Mucosa of descending colon (tissue), 3 donors: ENCODE measurements at regions not wholly inside any gene's neighbourhood (a gene's known extent, or its start where the extent isn't known, plus 50 kb on each side); places are given as distances from the start of the nearest gene placed in this dataset.

Experiments used
- ATAC-seq: fragments of 200-7000 bp; cut with Tn5 transposase; one replicate; pipeline ENCODE4 v1.9.1; 2020; ENCODE audit warnings: mild to moderate bottlenecking, moderate library complexity
- DNase-seq, 3 donors: peaks; one replicate each; pipeline ENCODE4 v3.0.0-alpha.2; 2020
- H3K36me3 ChIP-seq: fragments of 200-600 bp; one replicate; pipeline ENCODE4 v1.8.0; 2021; ENCODE audit warnings: low read depth, mild to moderate bottlenecking
- H3K4me1 ChIP-seq: fragments of 200-600 bp; one replicate; pipeline ENCODE4 v1.8.0; 2021; ENCODE audit warnings: low read depth, mild to moderate bottlenecking
- H3K4me3 ChIP-seq: fragments of 200-600 bp; one replicate; pipeline ENCODE4 v1.8.0; 2021; ENCODE audit warnings: mild to moderate bottlenecking
- H3K9me3 ChIP-seq: fragments of 200-600 bp; one replicate; pipeline ENCODE4 v1.8.0; 2021; ENCODE audit warnings: mild to moderate bottlenecking
- CTCF ChIP-seq: fragments of 200-600 bp; IDR thresholded peaks from one replicate; pipeline ENCODE4 v1.8.0; 2022; ENCODE audit warnings: antibody characterized with exemption, mild to moderate bottlenecking
- intact Hi-C, 2 donors: fragments of 100-400 bp; cut with DNase I in 1 of 2; cut with micrococcal nuclease in 1 of 2; formaldehyde crosslinking; loops; one replicate each; pipeline versions ENCODE4 v1.11.0 to v1.11.1; 2022; cut with DNase I, micrococcal nuclease
- donor health status: DM: no; HTN: no; CAD: no; lungs with moderate emphysema.
- donor health status: DM: no; HTN: no; CAD: no.
- donor health status: DM: no; HTN: yes; CAD: no.

GRCh38 chr9:1757186-1757585 is 258.0 kb upstream of the SMARCA2 start:
- no peak for ATAC-seq
- TF ChIP-seq CTCF = no peak
- no peak for DNase-seq
- Histone ChIP-seq H3K4me3 (no peak overlapping the region), H3K4me1 (no peaks in the 10 kb centered on the region), H3K9me3 (no peaks in the 10 kb centered on the region), H3K36me3 (no peaks in the 10 kb centered on the region)
- intact Hi-C loops = no loop called here

GRCh38 chr9:1759009-1759408 is 256.1 kb upstream of the SMARCA2 start:
- Histone ChIP-seq H3K9me3 (no peaks in the 10 kb centered on the region), H3K4me3 (no peak overlapping the region), H3K36me3 (no peaks in the 10 kb centered on the region), H3K4me1 (no peaks in the 10 kb centered on the region)
- no peak for ATAC-seq
- intact Hi-C loops = no loop called here
- peak in 1 of 3 donors; percentile 22 for DNase-seq
- no peak for TF ChIP-seq CTCF

GRCh38 chr9:1759771-1760300 is 255.3 kb upstream of the SMARCA2 start:
- intact Hi-C loops = no loop called here

DNA sequence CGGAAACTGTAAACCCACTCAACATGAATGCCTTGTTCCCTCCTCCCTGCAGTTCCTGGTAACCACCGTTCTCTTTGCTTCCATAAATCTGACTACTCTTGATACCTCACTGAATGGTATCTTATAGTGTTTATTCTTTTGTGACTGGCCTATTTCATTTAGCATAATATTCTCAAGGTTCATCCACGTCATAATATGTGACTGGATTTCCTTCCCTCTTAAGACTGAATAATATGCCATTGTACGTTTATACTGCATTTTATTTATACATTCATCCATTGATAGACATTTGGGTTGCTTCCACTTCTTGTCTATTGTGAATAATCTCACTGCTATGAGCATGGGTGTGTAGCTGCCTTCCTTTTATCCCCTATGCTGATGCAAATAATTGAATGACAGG is 253.3 kb upstream of the SMARCA2 start:
- DNase-seq (no peak), ATAC-seq (no peak)
- TF ChIP-seq CTCF = no peak
- Histone ChIP-seq H3K9me3 (no peaks in the 10 kb centered on the region), H3K4me1 (no peaks in the 10 kb centered on the region), H3K36me3 (no peaks in the 10 kb centered on the region), H3K4me3 (no peak overlapping the region)
- intact Hi-C loops = no loop called here

More at GRCh38 chr9:1759771-1760300, 255.3 kb upstream of the SMARCA2 start:
- ATAC-seq (no peak), DNase-seq (no peak)
- Histone ChIP-seq H3K9me3 (no peaks in the 10 kb centered on the region), H3K4me1 (no peaks in the 10 kb centered on the region), H3K36me3 (no peaks in the 10 kb centered on the region), H3K4me3 (no peak overlapping the region)
- no peak for TF ChIP-seq CTCF

- H3K9me3 ChIP-seq = no peaks in the 10 kb centered on the region
- intact Hi-C loops = no loop called here
- no peak for TF ChIP-seq CTCF
- ATAC-seq = no peak
- DNase-seq = no peak
- no peaks in the 10 kb centered on the region for H3K4me1 ChIP-seq
- no peak overlapping the region for H3K4me3 ChIP-seq
- H3K36me3 ChIP-seq = no peaks in the 10 kb centered on the region
Observed at GRCh38 chr9:1766042-1766441, 249.1 kb upstream of the SMARCA2 start.

DNA sequence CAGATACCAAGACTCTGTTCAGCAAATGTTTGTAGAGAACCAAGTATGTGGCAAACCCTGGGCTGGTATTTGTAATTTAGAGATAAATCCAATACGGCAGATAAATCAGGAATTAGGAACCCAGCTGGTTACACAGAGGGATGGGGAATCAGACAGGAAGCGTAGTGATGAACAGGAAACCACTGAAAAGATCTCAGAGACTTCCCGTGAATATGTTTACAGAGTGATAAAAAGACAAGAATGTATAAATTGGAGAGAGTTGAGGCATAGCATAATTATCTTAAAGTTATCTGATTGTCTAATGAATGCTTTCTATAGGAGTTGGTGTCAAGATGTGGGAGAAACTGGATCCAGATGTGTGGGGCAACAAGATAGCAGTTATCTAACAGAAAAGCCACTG is 246.6 kb upstream of the SMARCA2 start:
- intact Hi-C loops = no loop called here
- no peaks in the 10 kb centered on the region for H3K36me3 ChIP-seq
- TF ChIP-seq CTCF = no peak

More for the DNA sequence above, 246.6 kb upstream of the SMARCA2 start:
- ATAC-seq (no peak), DNase-seq (no peak)
- Histone ChIP-seq H3K4me3 (no peak overlapping the region), H3K9me3 (no peaks in the 10 kb centered on the region), H3K4me1 (no peaks in the 10 kb centered on the region)
